HFF-Myc (cell line): ENCODE measurements at regions not wholly inside any gene's neighbourhood (a gene's known extent, or its start where the extent isn't known, plus 50 kb on each side); places are given as distances from the start of the nearest gene placed in this dataset.

Source experiments
- DNase-seq: peaks from one replicate; pipeline ENCODE4 v3.0.0-alpha.2; 2011; ENCODE audit warnings: low read depth; ENCODE audit errors: extremely low read depth
- H3K4me3 ChIP-seq: replicated peaks from 2 replicates; pipeline ENCODE4 v1.5.1; 2011; ENCODE audit warnings: low read depth, mild to moderate bottlenecking, control low read depth, low read length
- CTCF ChIP-seq: IDR thresholded peaks from 2 replicates; pipeline ENCODE4 v1.5.1; 2012; ENCODE audit warnings: mild to moderate bottlenecking, low read depth, low read length, control low read depth; ENCODE audit errors: missing control alignments

GRCh38 chr6:65908065-65908464 lies 201.0 kb upstream of the EYS start:
- no peak for DNase-seq
- no peak for TF ChIP-seq CTCF
- H3K4me3 ChIP-seq: no peak overlapping the region

GRCh38 chr6:65903992-65904391 lies 197.0 kb upstream of the EYS start:
- no peak overlapping the region for H3K4me3 ChIP-seq
- no peak for TF ChIP-seq CTCF
- no peak for DNase-seq

- no peak for TF ChIP-seq CTCF
- H3K4me3 ChIP-seq: no peak overlapping the region
- DNase-seq: no peak
These were observed 193.9 kb upstream of the EYS start for GRCh38 chr6:65900928-65901327.

- no peak for TF ChIP-seq CTCF
- DNase-seq: no peak
- no peak overlapping the region for H3K4me3 ChIP-seq
These were observed 189.1 kb upstream of the EYS start for GRCh38 chr6:65896140-65896539.

GRCh38 chr6:65876668-65877067 lies 169.6 kb upstream of the EYS start:
- no peak for DNase-seq
- TF ChIP-seq CTCF: no peak
- H3K4me3 ChIP-seq: no peak overlapping the region

- no peak for DNase-seq
- TF ChIP-seq CTCF: no peak
- no peak overlapping the region for H3K4me3 ChIP-seq
These were observed 145.4 kb upstream of the EYS start for GRCh38 chr6:65852369-65852852.

- no peak overlapping the region for H3K4me3 ChIP-seq
- TF ChIP-seq CTCF: no peak
- no peak for DNase-seq
These were observed 123.1 kb upstream of the EYS start for GRCh38 chr6:65830151-65830550.
